ENCODE measurements at regions not wholly inside any gene's neighbourhood (a gene's known extent, or its start where the extent isn't known, plus 50 kb on each side); places are given as distances from the start of the nearest gene placed in this dataset.

GRCh38 chr5:18789218-18789998, 1155.1 kb downstream of the TAF11L14 start:
- no peak for DNase-seq (ENCODE audit: low read depth in 1 of 2, low spot score in 1 of 2)
- no peaks in the 10 kb centered on the region for H3K4me1 ChIP-seq (ENCODE audit: low read depth)
- H3K4me3 ChIP-seq: no peak overlapping the region
- H3K27me3 ChIP-seq: no peaks in the 10 kb centered on the region
- H3K9me3 ChIP-seq (ENCODE audit: low read depth): no peaks in the 10 kb centered on the region
- no peak for TF ChIP-seq CTCF (IDR thresholded peaks at IDR 0.05; ENCODE audit: low read depth, low read length)
- no peaks in the 10 kb centered on the region for H3K36me3 ChIP-seq
- H3K27ac ChIP-seq: no peak overlapping the region

- Histone ChIP-seq H3K4me1 (ENCODE audit: low read depth) (no peaks in the 10 kb centered on the region), H3K27me3 (no peaks in the 10 kb centered on the region), H3K9me3 (ENCODE audit: low read depth) (no peaks in the 10 kb centered on the region), H3K27ac (no peak overlapping the region), H3K36me3 (no peaks in the 10 kb centered on the region), H3K4me3 (no peak overlapping the region)
- no peak for DNase-seq (ENCODE audit: low read depth in 1 of 2, low spot score in 1 of 2)
- no peak for TF ChIP-seq CTCF (IDR thresholded peaks at IDR 0.05; ENCODE audit: low read depth, low read length)
Measured at GRCh38 chr5:18792145-18792544, 1157.9 kb downstream of the TAF11L14 start.

GRCh38 chr5:18797222-18797621, 1163.0 kb downstream of the TAF11L14 start:
- H3K4me3 ChIP-seq: no peak overlapping the region
- no peak for TF ChIP-seq CTCF (IDR thresholded peaks at IDR 0.05; ENCODE audit: low read depth, low read length)
- no peaks in the 10 kb centered on the region for H3K27me3 ChIP-seq
- H3K4me1 ChIP-seq (ENCODE audit: low read depth): no peaks in the 10 kb centered on the region
- H3K9me3 ChIP-seq (ENCODE audit: low read depth): no peaks in the 10 kb centered on the region
- no peaks in the 10 kb centered on the region for H3K36me3 ChIP-seq
- no peak for DNase-seq (ENCODE audit: low read depth in 1 of 2, low spot score in 1 of 2)
- no peak overlapping the region for H3K27ac ChIP-seq

GRCh38 chr5:18798058-18798457, 1163.8 kb downstream of the TAF11L14 start:
- Histone ChIP-seq H3K36me3 (no peaks in the 10 kb centered on the region), H3K4me3 (no peak overlapping the region), H3K27ac (no peak overlapping the region)

GRCh38 chr5:18799482-18800128, 1165.3 kb downstream of the TAF11L14 start:
- H3K27ac ChIP-seq: no peak overlapping the region
- no peaks in the 10 kb centered on the region for H3K27me3 ChIP-seq
- TF ChIP-seq CTCF (IDR thresholded peaks at IDR 0.05; ENCODE audit: low read depth, low read length): no peak
- H3K4me3 ChIP-seq: no peak overlapping the region
- DNase-seq (ENCODE audit: low read depth in 1 of 2, low spot score in 1 of 2): no peak
- H3K4me1 ChIP-seq (ENCODE audit: low read depth): no peaks in the 10 kb centered on the region
- no peaks in the 10 kb centered on the region for H3K9me3 ChIP-seq (ENCODE audit: low read depth)
- H3K36me3 ChIP-seq: no peaks in the 10 kb centered on the region

More at GRCh38 chr5:18798058-18798457, 1163.8 kb downstream of the TAF11L14 start:
- Histone ChIP-seq H3K27me3 (no peaks in the 10 kb centered on the region), H3K9me3 (ENCODE audit: low read depth) (no peaks in the 10 kb centered on the region), H3K4me1 (ENCODE audit: low read depth) (no peaks in the 10 kb centered on the region)
- no peak for TF ChIP-seq CTCF (IDR thresholded peaks at IDR 0.05; ENCODE audit: low read depth, low read length)
- no peak for DNase-seq (ENCODE audit: low read depth in 1 of 2, low spot score in 1 of 2)

Measured in cardiac muscle cell (in vitro differentiated cells and primary cell).